ENCODE measurements at regions not wholly inside any gene's neighbourhood (a gene's known extent, or its start where the extent isn't known, plus 50 kb on each side); places are given as distances from the start of the nearest gene placed in this dataset.

GRCh38 chr10:4721999-4722753 is 103.8 kb upstream of the AKR1E2 start:
- no peaks in the 10 kb centered on the region for H3K4me1 ChIP-seq (ENCODE audit: control insufficient read depth in 1 of 2, insufficient read depth in 1 of 2, low read depth in 1 of 2, low read length in 1 of 2)
- no peak for TF ChIP-seq CTCF (IDR thresholded peaks at IDR 0.05)
- H3K27ac ChIP-seq: no peak overlapping the region
- no peak overlapping the region for H3K4me3 ChIP-seq (ENCODE audit: low read depth in 1 of 2, low read length in 1 of 2)
- H3K9me3 ChIP-seq: no peaks in the 10 kb centered on the region
- H3K27me3 ChIP-seq: no peaks in the 10 kb centered on the region
- no peaks in the 10 kb centered on the region for H3K36me3 ChIP-seq

- Histone ChIP-seq H3K4me3 (ENCODE audit: low read depth in 1 of 2, low read length in 1 of 2) (no peak overlapping the region), H3K4me1 (ENCODE audit: control insufficient read depth in 1 of 2, insufficient read depth in 1 of 2, low read depth in 1 of 2, low read length in 1 of 2) (no peaks in the 10 kb centered on the region), H3K36me3 (no peaks in the 10 kb centered on the region), H3K27ac (no peak overlapping the region), H3K9me3 (no peaks in the 10 kb centered on the region), H3K27me3 (no peaks in the 10 kb centered on the region)
- TF ChIP-seq CTCF (IDR thresholded peaks at IDR 0.05): no peak
Observed at GRCh38 chr10:4720463-4720862, 105.5 kb upstream of the AKR1E2 start.

- no peaks in the 10 kb centered on the region for H3K9me3 ChIP-seq
- no peaks in the 10 kb centered on the region for H3K4me1 ChIP-seq (ENCODE audit: control insufficient read depth in 1 of 2, insufficient read depth in 1 of 2, low read depth in 1 of 2, low read length in 1 of 2)
- no peaks in the 10 kb centered on the region for H3K27me3 ChIP-seq
- H3K4me3 ChIP-seq (ENCODE audit: low read depth in 1 of 2, low read length in 1 of 2): no peak overlapping the region
- H3K27ac ChIP-seq: no peak overlapping the region
- H3K36me3 ChIP-seq: no peaks in the 10 kb centered on the region
- no peak for TF ChIP-seq CTCF (IDR thresholded peaks at IDR 0.05)
Observed at GRCh38 chr10:4719671-4720070, 106.3 kb upstream of the AKR1E2 start.

GRCh38 chr10:4719036-4719435 is 107.0 kb upstream of the AKR1E2 start:
- Histone ChIP-seq H3K36me3 (no peaks in the 10 kb centered on the region), H3K4me3 (ENCODE audit: low read depth in 1 of 2, low read length in 1 of 2) (no peak overlapping the region), H3K9me3 (no peaks in the 10 kb centered on the region), H3K27me3 (no peaks in the 10 kb centered on the region), H3K27ac (no peak overlapping the region), H3K4me1 (ENCODE audit: control insufficient read depth in 1 of 2, insufficient read depth in 1 of 2, low read depth in 1 of 2, low read length in 1 of 2) (no peaks in the 10 kb centered on the region)
- no peak for TF ChIP-seq CTCF (IDR thresholded peaks at IDR 0.05)

GRCh38 chr10:4718544-4718943 is 107.5 kb upstream of the AKR1E2 start:
- no peaks in the 10 kb centered on the region for H3K9me3 ChIP-seq
- no peak overlapping the region for H3K4me3 ChIP-seq (ENCODE audit: low read depth in 1 of 2, low read length in 1 of 2)
- H3K27ac ChIP-seq: no peak overlapping the region
- H3K36me3 ChIP-seq: no peaks in the 10 kb centered on the region
- H3K27me3 ChIP-seq: no peaks in the 10 kb centered on the region
- TF ChIP-seq CTCF (IDR thresholded peaks at IDR 0.05): no peak
- no peaks in the 10 kb centered on the region for H3K4me1 ChIP-seq (ENCODE audit: control insufficient read depth in 1 of 2, insufficient read depth in 1 of 2, low read depth in 1 of 2, low read length in 1 of 2)

All from neutrophil (primary cell).